ENCODE measurements at regions not wholly inside any gene's neighbourhood (a gene's known extent, or its start where the extent isn't known, plus 50 kb on each side); places are given as distances from the start of the nearest gene placed in this dataset.

DNA sequence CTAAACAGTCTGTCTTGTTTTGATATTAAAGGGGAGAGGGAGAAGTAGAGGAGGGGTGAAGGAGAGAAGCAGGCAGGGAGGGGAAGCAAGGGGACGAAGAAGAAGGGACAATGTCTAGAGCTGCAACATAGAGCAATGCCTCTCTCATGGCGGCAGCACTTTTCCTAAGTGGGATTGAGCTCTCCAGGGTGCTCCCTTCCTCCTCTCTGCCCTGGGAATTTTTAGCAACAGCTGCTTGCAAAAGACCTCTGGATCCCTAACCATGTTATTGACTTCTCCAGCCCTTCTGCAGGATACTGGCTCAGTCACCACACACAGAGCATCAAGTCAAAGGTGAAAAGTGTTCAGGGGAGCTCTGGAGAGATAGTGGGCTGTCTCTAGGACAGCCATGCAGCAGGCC lies 734.9 kb downstream of the EPHA4 start:
- DNase-seq = no peak

GRCh38 chr2:220842901-220843665 lies 729.0 kb downstream of the EPHA4 start:
- DNase-seq = no peak

- no peak for DNase-seq
Observed at GRCh38 chr2:220845766-220846273, 726.3 kb downstream of the EPHA4 start.

DNA sequence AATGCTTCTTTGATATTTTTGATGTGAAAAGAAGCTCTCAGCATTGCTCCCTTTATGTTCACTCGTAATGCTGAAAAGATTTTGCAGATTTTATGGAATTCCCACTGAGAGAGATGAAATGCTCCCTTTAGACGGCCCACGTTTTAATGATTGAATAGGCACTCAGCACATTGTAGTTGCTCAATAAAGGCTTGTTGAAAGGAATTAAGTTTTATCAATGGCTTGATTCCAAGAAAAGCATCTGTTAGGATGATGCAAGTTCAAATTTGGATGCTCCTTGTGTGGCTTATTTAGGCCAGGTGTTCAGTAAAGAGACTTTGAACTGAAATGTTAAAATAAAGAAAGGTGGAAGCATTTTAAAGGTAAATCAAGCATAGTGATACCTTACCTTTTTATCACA lies 725.1 kb downstream of the EPHA4 start:
- no peak for DNase-seq

GRCh38 chr2:220847589-220847988 lies 724.5 kb downstream of the EPHA4 start:
- DNase-seq = no peak

DNA sequence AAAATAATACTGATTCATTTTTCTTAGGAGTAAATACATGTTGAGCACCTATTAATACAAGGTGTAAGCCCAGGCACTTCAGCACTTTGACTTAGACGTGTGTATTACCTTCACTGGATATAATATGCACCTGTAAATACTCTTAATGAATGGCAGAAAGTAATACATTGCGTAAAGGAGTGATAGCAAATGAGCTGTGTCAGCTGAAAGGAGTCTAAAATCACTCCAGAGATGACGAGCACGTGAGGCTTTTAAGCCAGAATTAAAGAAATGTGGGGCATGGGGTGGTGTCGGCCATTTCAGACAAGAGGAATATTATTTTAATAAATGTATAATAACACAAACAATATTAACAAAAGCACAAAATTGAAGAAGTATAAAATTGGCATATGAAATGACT lies 722.7 kb downstream of the EPHA4 start:
- no peak for DNase-seq

DNA sequence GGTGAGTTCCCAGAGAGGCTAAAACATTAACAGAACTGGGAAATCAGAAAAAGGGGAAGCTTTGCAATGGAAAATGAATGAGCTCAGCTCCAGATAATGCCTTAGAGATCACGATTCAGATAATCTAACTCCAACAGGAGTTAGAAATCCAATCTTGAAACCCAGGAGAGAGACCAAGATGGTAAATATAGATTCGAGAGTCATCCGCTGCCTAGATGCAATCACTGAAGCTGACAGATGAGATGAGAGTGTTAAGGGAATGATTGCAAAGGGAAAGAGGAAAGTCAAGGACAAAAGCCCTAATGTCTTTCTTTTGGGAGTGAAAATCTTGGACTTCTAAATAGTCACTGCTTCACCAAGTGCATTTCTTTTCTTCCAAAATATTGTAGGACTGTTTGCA lies 722.0 kb downstream of the EPHA4 start:
- DNase-seq = no peak

DNA sequence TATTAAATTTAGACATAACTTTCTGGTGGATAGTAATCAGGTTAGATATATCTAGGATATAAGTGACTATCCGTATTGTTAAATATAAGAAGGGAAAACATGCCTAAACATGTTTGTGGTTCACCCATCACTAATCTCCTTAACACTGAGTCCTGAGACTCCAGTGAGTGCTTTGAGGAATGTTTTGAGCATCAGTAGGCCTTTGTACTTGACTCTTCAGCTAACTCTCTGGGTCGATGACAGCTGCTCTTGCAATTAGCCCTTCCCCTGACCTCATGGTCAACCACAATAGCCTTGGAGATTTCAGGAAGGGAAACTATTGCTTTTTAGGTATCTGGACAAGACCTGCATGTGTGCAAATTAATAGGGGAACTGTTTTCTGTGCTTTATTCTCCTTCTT lies 716.8 kb downstream of the EPHA4 start:
- DNase-seq = no peak

GRCh38 chr2:220856486-220856885 lies 715.6 kb downstream of the EPHA4 start:
- no peak for DNase-seq

- DNase-seq = no peak
Observed at GRCh38 chr2:220857368-220857767, 714.7 kb downstream of the EPHA4 start.

DNA sequence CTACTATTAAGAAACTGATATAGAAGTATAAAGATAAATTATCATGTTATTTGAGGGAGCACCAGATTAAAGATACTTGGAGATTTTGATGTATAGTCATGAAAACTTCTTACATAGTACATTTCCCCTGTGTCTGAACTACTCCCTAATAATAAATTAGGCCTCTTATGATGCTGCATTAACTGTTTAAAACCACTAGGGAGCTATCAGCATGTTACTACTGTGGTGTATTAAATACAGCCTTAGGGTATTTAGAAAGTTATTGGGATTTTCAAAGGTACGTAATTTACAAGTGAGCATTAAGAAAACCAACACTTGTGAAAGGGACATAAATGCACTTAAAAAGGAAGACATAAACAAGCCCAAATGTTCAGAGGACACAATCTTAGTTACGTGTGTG lies 714.0 kb downstream of the EPHA4 start:
- DNase-seq = no peak

DNA sequence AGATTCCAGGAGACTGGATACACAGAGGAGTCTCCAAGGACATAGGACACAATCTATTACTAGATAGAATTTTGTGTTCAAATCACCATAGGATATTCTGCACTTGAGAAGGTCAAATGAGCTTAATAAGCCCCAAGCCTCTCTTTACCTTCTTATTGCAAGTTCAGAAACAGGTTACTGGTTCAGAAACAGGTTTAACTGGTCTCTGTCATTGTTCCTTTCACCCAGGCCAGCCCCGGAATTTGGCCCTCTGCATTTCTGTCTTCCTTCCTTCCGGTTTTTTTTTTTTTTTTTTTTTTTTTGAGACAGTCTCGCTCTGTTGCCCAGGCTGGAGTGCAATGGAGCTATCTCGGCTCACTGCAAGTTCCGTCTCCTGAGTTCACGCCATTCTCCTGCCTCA lies 700.2 kb downstream of the EPHA4 start:
- DNase-seq = no peak

- DNase-seq = no peak
Observed at GRCh38 chr2:220876080-220876824, 695.9 kb downstream of the EPHA4 start.

- no peak for DNase-seq
Observed at GRCh38 chr2:220877491-220877890, 694.6 kb downstream of the EPHA4 start.

DNA sequence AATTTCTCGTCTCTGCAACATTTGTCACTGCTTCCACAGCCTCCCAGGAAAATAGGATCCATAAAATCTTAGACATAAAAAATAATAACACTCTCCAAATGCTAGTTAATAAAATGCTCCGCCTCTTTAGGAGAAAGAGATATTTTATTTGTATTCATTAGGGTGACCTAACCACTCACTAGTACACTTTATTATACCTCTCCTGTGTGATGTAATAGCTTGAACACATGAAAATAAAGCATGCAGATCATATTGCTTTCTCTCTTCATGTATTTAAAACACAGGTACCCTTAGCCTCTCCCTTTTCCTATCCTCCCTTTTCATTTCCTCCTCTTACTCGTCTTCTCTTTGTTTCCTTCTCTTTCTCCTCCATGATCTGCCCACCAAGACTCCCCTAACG lies 694.2 kb downstream of the EPHA4 start:
- DNase-seq = no peak

GRCh38 chr2:220880623-220881596 lies 691.2 kb downstream of the EPHA4 start:
- DNase-seq = no peak

DNA sequence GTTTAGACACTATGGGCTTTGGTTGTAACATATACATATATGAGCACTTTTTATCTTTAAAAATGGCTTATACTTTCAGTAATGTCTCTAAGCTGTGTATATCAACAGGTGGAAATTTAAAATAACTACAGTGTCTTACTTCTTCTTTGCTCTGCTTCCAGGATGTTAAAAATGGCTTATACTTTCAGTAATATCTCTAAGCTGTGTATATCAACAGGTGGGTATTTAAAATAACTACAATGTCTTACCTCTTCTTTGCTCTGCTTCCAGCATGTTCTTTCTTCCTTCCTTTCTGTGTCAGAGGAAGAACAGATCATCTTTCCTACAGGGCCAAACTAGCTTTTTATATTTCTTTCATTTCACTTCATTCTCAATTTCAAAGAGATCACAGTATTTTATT lies 689.6 kb downstream of the EPHA4 start:
- DNase-seq = no peak

- DNase-seq = no peak
Observed at GRCh38 chr2:220885593-220885992, 686.5 kb downstream of the EPHA4 start.

- DNase-seq = no peak
Observed at GRCh38 chr2:220887271-220887870, 684.7 kb downstream of the EPHA4 start.

GRCh38 chr2:220887876-220888275 lies 684.2 kb downstream of the EPHA4 start:
- no peak for DNase-seq

GRCh38 chr2:220890931-220891330 lies 681.2 kb downstream of the EPHA4 start:
- no peak for DNase-seq

- no peak for DNase-seq
Observed at GRCh38 chr2:220891405-220891804, 680.7 kb downstream of the EPHA4 start.

Data from activated CD4-positive, alpha-beta T cell treated with anti-CD3 and anti-CD28 coated beads for 1 hour (primary cell).